H9 (cell line): ENCODE measurements at regions not wholly inside any gene's neighbourhood (a gene's known extent, or its start where the extent isn't known, plus 50 kb on each side); places are given as distances from the start of the nearest gene placed in this dataset.

Experiments
- DNase-seq: peaks from one replicate; pipeline ENCODE4 v3.0.0-alpha.2; 2017
- H2AFZ ChIP-seq: one replicate; pipeline ENCODE4 v1.6.1; 2013; ENCODE audit warnings: mild to moderate bottlenecking, low read length, control low read depth, moderate library complexity
- H2AK5ac ChIP-seq: 2 replicates; pipeline ENCODE4 v1.6.1; 2013; ENCODE audit warnings: low read length, control low read depth, mixed read lengths; ENCODE audit not compliant: insufficient read length
- H2BK120ac ChIP-seq: one replicate; pipeline ENCODE4 v1.6.1; 2013; ENCODE audit warnings: low read depth, mild to moderate bottlenecking, low read length, control low read depth, inconsistent platforms; ENCODE audit not compliant: poor library complexity, severe bottlenecking
- H2BK12ac ChIP-seq: 2 replicates; pipeline ENCODE4 v1.6.1; 2013; ENCODE audit warnings: low read length, control low read depth, mixed read lengths, low read depth; ENCODE audit not compliant: insufficient read length
- H2BK15ac ChIP-seq: 2 replicates; pipeline ENCODE4 v1.6.1; 2013; ENCODE audit warnings: low read depth, low read length, control low read depth
- H2BK20ac ChIP-seq: one replicate; pipeline ENCODE4 v1.6.1; 2013; ENCODE audit warnings: low read depth, mild to moderate bottlenecking, low read length, control low read depth, inconsistent platforms; ENCODE audit not compliant: poor library complexity, severe bottlenecking
- H2BK5ac ChIP-seq: 2 replicates; pipeline ENCODE4 v1.6.1; 2013; ENCODE audit warnings: low read length, control low read depth, mixed read lengths; ENCODE audit not compliant: insufficient read length
- H3K14ac ChIP-seq: 2 replicates; pipeline ENCODE4 v1.6.1; 2013; ENCODE audit warnings: low read length, control low read depth; ENCODE audit not compliant: insufficient read depth
- H3K18ac ChIP-seq: 2 replicates; pipeline ENCODE4 v1.6.1; 2013; ENCODE audit warnings: low read depth, mild to moderate bottlenecking, mixed read lengths, low read length, control low read depth; ENCODE audit not compliant: insufficient read length
- H3K23ac ChIP-seq: 2 replicates; pipeline ENCODE4 v1.6.1; 2013; ENCODE audit warnings: low read length, control low read depth, mixed read lengths, low read depth; ENCODE audit not compliant: insufficient read length
- H3K23me2 ChIP-seq: 2 replicates; pipeline ENCODE4 v1.6.1; 2013; ENCODE audit warnings: low read depth, mild to moderate bottlenecking, mixed read lengths, low read length, control low read depth; ENCODE audit not compliant: insufficient read length, poor library complexity, severe bottlenecking
- H3K27ac ChIP-seq: 2 replicates; pipeline ENCODE4 v1.5.1; 2013; ENCODE audit warnings: low read length, control low read depth, mixed read lengths, low read depth; ENCODE audit not compliant: insufficient read length
- H3K27me3 ChIP-seq: 2 replicates; pipeline ENCODE4 v1.6.1; 2013; ENCODE audit warnings: low read length, control low read depth, inconsistent platforms; ENCODE audit not compliant: insufficient read depth
- H3K4ac ChIP-seq: 2 replicates; pipeline ENCODE4 v1.6.1; 2013; ENCODE audit warnings: low read depth, mild to moderate bottlenecking, control low read depth, inconsistent platforms, low read length, moderate library complexity
- H3K4me1 ChIP-seq: 2 replicates; pipeline ENCODE4 v1.6.1; 2013; ENCODE audit warnings: low read length, control low read depth, inconsistent platforms; ENCODE audit not compliant: insufficient read depth
- H3K4me2 ChIP-seq: 2 replicates; pipeline ENCODE4 v1.6.1; 2013; ENCODE audit warnings: low read length, control low read depth, mixed read lengths; ENCODE audit not compliant: insufficient read length, insufficient read depth
- H3K56ac ChIP-seq: 2 replicates; pipeline ENCODE4 v1.6.1; 2013; ENCODE audit warnings: low read depth, mild to moderate bottlenecking, mixed read lengths, low read length, control low read depth; ENCODE audit not compliant: insufficient read length
- H3K79me1 ChIP-seq: 2 replicates; pipeline ENCODE4 v1.6.1; 2013; ENCODE audit warnings: low read depth, mild to moderate bottlenecking, moderate library complexity, low read length, control low read depth, inconsistent platforms; ENCODE audit not compliant: insufficient read depth, poor library complexity, severe bottlenecking
- H3K79me2 ChIP-seq: 2 replicates; pipeline ENCODE4 v1.6.1; 2013; ENCODE audit warnings: low read length, control low read depth, inconsistent platforms; ENCODE audit not compliant: insufficient read depth
- H3K9ac ChIP-seq: 2 replicates; pipeline ENCODE4 v1.6.1; 2013; ENCODE audit warnings: low read length, control low read depth, mixed read lengths; ENCODE audit not compliant: insufficient read length; ENCODE audit errors: extremely low read depth
- H3K9me3 ChIP-seq: one replicate; pipeline ENCODE4 v1.6.1; 2013; ENCODE audit warnings: low read depth, low read length, inconsistent platforms; ENCODE audit not compliant: control insufficient read depth
- H3T11ph ChIP-seq: one replicate; pipeline ENCODE4 v1.6.1; 2013; ENCODE audit warnings: mild to moderate bottlenecking, low read length, control low read depth, inconsistent platforms
- H4K20me1 ChIP-seq: one replicate; pipeline ENCODE4 v1.6.1; 2013; ENCODE audit not compliant: control insufficient read depth, insufficient read length, insufficient read depth
- H4K5ac ChIP-seq: 2 replicates; pipeline ENCODE4 v1.6.1; 2013; ENCODE audit warnings: low read depth, mild to moderate bottlenecking, mixed read lengths, low read length, control low read depth; ENCODE audit not compliant: insufficient read length
- H4K8ac ChIP-seq: replicated peaks from 2 replicates; pipeline ENCODE4 v1.6.1; 2013; ENCODE audit warnings: low read length, control low read depth, mixed read lengths, low read depth; ENCODE audit not compliant: insufficient read length
- H4K91ac ChIP-seq: 2 replicates; pipeline ENCODE4 v1.6.1; 2013; ENCODE audit warnings: low read depth, mild to moderate bottlenecking, moderate library complexity, mixed read lengths, low read length, control low read depth; ENCODE audit not compliant: insufficient read length
- H3K27ac Mint-ChIP-seq, 3 experiments: 2 replicates in 2 of 3; 3 replicates in 1 of 3; pipeline ENCODE4 v1.8.0; 2020 to 2021; ENCODE audit warnings: mixed read lengths in 3 of 3, mild to moderate bottlenecking in 1 of 3, moderate library complexity in 1 of 3
- H3K27me3 Mint-ChIP-seq: 2 replicates; pipeline ENCODE4 v1.8.0; 2021; ENCODE audit warnings: low read depth, mild to moderate bottlenecking, moderate library complexity, mixed read lengths
- H3K36me3 Mint-ChIP-seq, 3 experiments: 2 replicates in 2 of 3; 3 replicates in 1 of 3; pipeline ENCODE4 v1.8.0; 2020 to 2021; ENCODE audit warnings: low read depth in 3 of 3, mixed read lengths in 3 of 3; ENCODE audit not compliant: insufficient read depth in 1 of 3
- H3K4me1 Mint-ChIP-seq, 2 experiments: 2 replicates each; pipeline ENCODE4 v1.8.0; 2020; ENCODE audit warnings: mixed read lengths in 2 of 2
- H3K4me3 Mint-ChIP-seq, 2 experiments: 2 replicates in 1 of 2; 3 replicates in 1 of 2; pipeline ENCODE4 v1.8.0; 2020 to 2021; ENCODE audit warnings: mild to moderate bottlenecking in 2 of 2, mixed read lengths in 2 of 2, moderate library complexity in 1 of 2
- H3K9me3 Mint-ChIP-seq, 2 experiments: 2 replicates in 1 of 2; 3 replicates in 1 of 2; pipeline ENCODE4 v1.8.0; 2020; ENCODE audit warnings: mild to moderate bottlenecking in 2 of 2, mixed read lengths in 2 of 2, moderate library complexity in 1 of 2
- CTCF ChIP-seq: fragments of 200-600 bp; sonication (generic); conservative IDR thresholded peaks from 3 replicates; pipeline ENCODE4 v1.8.0; 2021; ENCODE audit warnings: antibody characterized with exemption, mild to moderate bottlenecking
- WGBS: extraction: QIAGEN DNeasy Blood & Tissue Kit; methylation state at CpG from one replicate; pipeline ENCODE4 v1.1.7; 2013; ENCODE audit warnings: missing lambda C conversion rate, low lambda C conversion rate, mixed read lengths; ENCODE audit not compliant: insufficient read length; ENCODE audit errors: extremely low coverage; 5-methylcytosine and 5-hydroxymethylcytosine counted together

- Histone ChIP-seq H2AFZ (no peak overlapping the region), H3K4me1 (no peaks in the 10 kb centered on the region), H4K5ac (no peak overlapping the region), H3K27me3 (no peaks in the 10 kb centered on the region), H4K20me1 (no peaks in the 10 kb centered on the region), H2AK5ac (no peak overlapping the region), H3K18ac (no peak overlapping the region), H3K23ac (no peak overlapping the region), H3K14ac (no peak overlapping the region), H2BK120ac (no peak overlapping the region), H3K23me2 (no peaks in the 10 kb centered on the region), H2BK15ac (no peak overlapping the region), H3K79me1 (no peaks in the 10 kb centered on the region), H4K91ac (no peak overlapping the region), H4K8ac (no peak overlapping the region), H3K27ac (no peak overlapping the region), H3T11ph (no peak overlapping the region), H3K4me2 (no peak overlapping the region), H2BK5ac (no peak overlapping the region), H3K79me2 (no peaks in the 10 kb centered on the region), H3K9ac (no peak overlapping the region), H3K56ac (no peak overlapping the region), H2BK12ac (no peak overlapping the region), H2BK20ac (no peak overlapping the region), H3K9me3 (peaks cover 28% of the 10 kb centered on the region), H3K4ac (no peak overlapping the region)
- WGBS = no CpG with 5 or more reads among the region's 4 CpGs
- H3K4me3 Mint-ChIP-seq = no peak overlapping the region; a peak in 1 of 5 replicates
- peak; percentile 58 for TF ChIP-seq CTCF
- no peaks in the 10 kb centered on the region for H3K4me1 Mint-ChIP-seq
- H3K27me3 Mint-ChIP-seq = no peaks in the 10 kb centered on the region
- no peak for DNase-seq
- H3K36me3 Mint-ChIP-seq = peaks cover 23 to 38% (median 25%) of the 10 kb centered on the region in 3 experiments
- H3K9me3 Mint-ChIP-seq = peaks cover 33 to 49% of the 10 kb centered on the region in 2 experiments
- H3K27ac Mint-ChIP-seq = no peak overlapping the region
Measured at GRCh38 chr4:161256716-161257115, 907.1 kb downstream of the FSTL5 start.
